GM12878 (cell line): ENCODE measurements at regions not wholly inside any gene's neighbourhood (a gene's known extent, or its start where the extent isn't known, plus 50 kb on each side); places are given as distances from the start of the nearest gene placed in this dataset.

Experiments used
- ATAC-seq: fragments of 200-7000 bp; cut with Tn5 transposase; 3 replicates; pipeline ENCODE4 v1.9.1; 2020; ENCODE audit warnings: mild to moderate bottlenecking, moderate library complexity
- BruUV-seq: library from RNA; stranded (reverse); fragments of 400-500 nt; replicated peaks from 2 replicates; lab custom pipeline; 2021; lab: Mats Ljungman, UMichigan
- CTCF ChIA-PET: fragments of 300-600 bp; sonication (Branson Sonifier 250); formaldehyde crosslinking; extraction: SDS; loops from one replicate; lab custom pipeline; 2021; ENCODE audit warnings: inconsistent platforms; lab: Yijun Ruan, JAX
- POLR2A ChIA-PET: fragments of 350-600 bp; formaldehyde crosslinking; extraction: SDS; loops from one replicate; lab custom pipeline; 2021; ENCODE audit warnings: inconsistent platforms; lab: Charles Lee
- RAD21 ChIA-PET: fragments of 300-600 bp; sonication (Branson Sonifier 250); formaldehyde crosslinking; loops from one replicate; lab custom pipeline; 2023; ENCODE audit warnings: antibody characterized with exemption; ENCODE audit not compliant: unreplicated experiment; lab: Charles Lee
- SMC1A ChIA-PET: fragments of 300-600 bp; sonication (Branson Sonifier 250); formaldehyde crosslinking; loops from one replicate; lab custom pipeline; 2023; ENCODE audit not compliant: unreplicated experiment, uncharacterized antibody; lab: Charles Lee
- DNase-seq: peaks from one replicate; pipeline ENCODE4 v3.0.0-alpha.2; 2011; ENCODE audit warnings: low read depth, low spot score
- FAIRE-seq: peaks from 3 replicates; lab custom pipeline; 2011; peaks lifted over from hg19 to GRCh38; lab: Jason Lieb, UNC
- H2AFZ ChIP-seq: 2 replicates; pipeline ENCODE4 v1.6.0; 2011; ENCODE audit warnings: low read depth, low read length, control low read depth; ENCODE audit not compliant: control insufficient read depth
- H3K27ac ChIP-seq: 2 replicates; pipeline ENCODE4 v1.5.1; 2011; ENCODE audit warnings: control low read depth; ENCODE audit not compliant: control insufficient read depth, insufficient read depth
- H3K27me3 ChIP-seq, 2 experiments: replicated peaks in 1 of 2; 2 replicates each; pipeline versions ENCODE4 v1.6.0 to v1.6.1; 2011; ENCODE audit warnings: low read length in 1 of 2; ENCODE audit not compliant: control insufficient read depth in 2 of 2, insufficient read depth in 2 of 2
- H3K36me3 ChIP-seq, 2 experiments: 2 replicates each; pipeline ENCODE4 v1.5.1; 2011; ENCODE audit warnings: low read length in 1 of 2; ENCODE audit not compliant: control insufficient read depth in 2 of 2, insufficient read depth in 2 of 2
- H3K4me1 ChIP-seq: 2 replicates; pipeline ENCODE4 v1.6.1; 2011; ENCODE audit warnings: mild to moderate bottlenecking, low read length, moderate library complexity, mixed read lengths; ENCODE audit not compliant: control insufficient read depth, insufficient read depth
- H3K4me2 ChIP-seq: 2 replicates; pipeline ENCODE4 v1.6.0; 2011; ENCODE audit warnings: control low read depth; ENCODE audit not compliant: control insufficient read depth, insufficient read depth
- H3K4me3 ChIP-seq: fragments of 200-600 bp; sonication (generic); 2 replicates; pipeline ENCODE4 v1.5.1; 2016
- H3K79me2 ChIP-seq: 2 replicates; pipeline ENCODE4 v1.6.0; 2011; ENCODE audit warnings: low read length; ENCODE audit not compliant: control insufficient read depth, insufficient read depth
- H3K9ac ChIP-seq: 2 replicates; pipeline ENCODE4 v1.8.0; 2011; ENCODE audit warnings: low read length, control low read depth, mixed read lengths; ENCODE audit not compliant: control insufficient read depth, insufficient read depth
- H3K9me3 ChIP-seq: replicated peaks from 3 replicates; pipeline ENCODE4 v1.5.1; 2011; ENCODE audit warnings: mild to moderate bottlenecking, low read length; ENCODE audit not compliant: control insufficient read depth, insufficient read depth
- H4K20me1 ChIP-seq: 2 replicates; pipeline ENCODE4 v1.6.0; 2011; ENCODE audit not compliant: control insufficient read depth, insufficient read depth
- BCLAF1 ChIP-seq: fragments of 450-650 bp; IDR thresholded peaks from 2 replicates; pipeline ENCODE4 v1.6.1; 2017; ENCODE audit warnings: antibody characterized with exemption, mild to moderate bottlenecking, moderate library complexity
- CBX3 ChIP-seq: fragments of 200-600 bp; sonication (generic); IDR thresholded peaks from 2 replicates; pipeline ENCODE4 v1.6.1; 2016; ENCODE audit warnings: low read depth, borderline replicate concordance
- CHD2 ChIP-seq: IDR thresholded peaks from 2 replicates; pipeline ENCODE4 v1.6.1; 2011; ENCODE audit warnings: low read depth, low read length, improper control_type of control experiment, borderline replicate concordance
- ESRRA ChIP-seq: IDR thresholded peaks from 2 replicates; pipeline ENCODE4 v1.6.1; 2012; ENCODE audit warnings: mild to moderate bottlenecking, low read length, improper control_type of control experiment
- HSF1 ChIP-seq: fragments of 150-350 bp; IDR thresholded peaks from 2 replicates; pipeline ENCODE4 v1.6.1; 2014; ENCODE audit warnings: mild to moderate bottlenecking, low read depth, low read length
- NFIC ChIP-seq: IDR thresholded peaks from 2 replicates; pipeline ENCODE4 v1.6.1; 2012; ENCODE audit warnings: low read depth, mild to moderate bottlenecking, inconsistent platforms, low read length, moderate library complexity
- RB1 ChIP-seq: fragments of 450-650 bp; formaldehyde crosslinking; IDR thresholded peaks from 2 replicates; pipeline ENCODE4 v1.6.1; 2017; ENCODE audit warnings: mild to moderate bottlenecking, borderline replicate concordance
- SIX5 ChIP-seq: IDR thresholded peaks from 2 replicates; pipeline ENCODE4 v1.6.1; 2011; ENCODE audit warnings: mild to moderate bottlenecking, low read depth, low read length, moderate library complexity; ENCODE audit not compliant: severe bottlenecking
- SMAD5 ChIP-seq: IDR thresholded peaks from 2 replicates; pipeline ENCODE4 v1.6.1; 2016; ENCODE audit warnings: antibody characterized with exemption, low read depth
- SMARCA5 ChIP-seq: fragments of 450-650 bp; IDR thresholded peaks from 2 replicates; pipeline ENCODE4 v1.6.1; 2017; ENCODE audit warnings: mild to moderate bottlenecking
- SP1 ChIP-seq: IDR thresholded peaks from one replicate; pipeline ENCODE4 v1.6.1; 2011; ENCODE audit warnings: low read depth, low read length
- YBX1 ChIP-seq: fragments of 450-650 bp; IDR thresholded peaks from 2 replicates; pipeline ENCODE4 v1.6.1; 2016; ENCODE audit warnings: antibody characterized with exemption
- ZBTB11 ChIP-seq: fragments of 450-650 bp; formaldehyde crosslinking; IDR thresholded peaks from 2 replicates; pipeline ENCODE4 v1.5.0; 2022; ENCODE audit warnings: mild to moderate bottlenecking, missing genetic modification characterization
- ZNF274 ChIP-seq: IDR thresholded peaks from one replicate; pipeline ENCODE4 v1.8.0; 2011; ENCODE audit not compliant: insufficient read length, insufficient read depth
- ZNF384 ChIP-seq: IDR thresholded peaks from 2 replicates; pipeline ENCODE4 v1.6.1; 2012; ENCODE audit warnings: low read depth, mild to moderate bottlenecking, low read length, improper control_type of control experiment, borderline replicate concordance
- WGBS: methylation state at CpG from one replicate; pipeline ENCODE4 v1.1.6; 2016; ENCODE audit warnings: low lambda C conversion rate; ENCODE audit not compliant: insufficient replicate concordance, insufficient coverage; ENCODE audit errors: missing lambda C conversion rate; 5-methylcytosine and 5-hydroxymethylcytosine counted together
- in situ Hi-C: fragments of 300-500 bp; cut with MboI; formaldehyde crosslinking; loops from 9 replicates; pipeline ENCODE4 v1.14.3; 2018; ENCODE audit warnings: mixed read lengths
- intact Hi-C: fragments of 100-400 bp; cut with micrococcal nuclease; formaldehyde crosslinking; loops from one replicate; pipeline ENCODE4 v1.14.2; 2022; ENCODE audit not compliant: unreplicated experiment

GRCh38 chr17:79159471-79159870 is 84.8 kb downstream of the ENGASE start:
- 9% methylated on average over 6 of the region's 6 CpGs for WGBS
- ChIA-PET POLR2A (no interaction called here), CTCF (no interaction called here), SMC1A (no interaction called here), RAD21 (no interaction called here)
- in situ Hi-C loops (no loop called here), intact Hi-C loops (no loop called here)
- H3K4me3 ChIP-seq = no peak overlapping the region
- DNase-seq = no peak
- no peak overlapping the region for H3K27ac ChIP-seq
- H4K20me1 ChIP-seq = no peaks in the 10 kb centered on the region
- no peaks in the 10 kb centered on the region for H3K36me3 ChIP-seq
- no peaks in the 10 kb centered on the region; a peak in 1 of 4 replicates for H3K27me3 ChIP-seq
- no peak overlapping the region for H3K4me2 ChIP-seq
- no peak overlapping the region for H2AFZ ChIP-seq
- H3K9me3 ChIP-seq = no peaks in the 10 kb centered on the region
- H3K4me1 ChIP-seq = no peaks in the 10 kb centered on the region
- no peak overlapping the region for H3K9ac ChIP-seq
- H3K79me2 ChIP-seq = no peaks in the 10 kb centered on the region
- no peak for ATAC-seq
- no TSS peak for BruUV-seq
- FAIRE-seq = no peak
- TF ChIP-seq YBX1 = no peak
- no peak for TF ChIP-seq BCLAF1
- no peak for TF ChIP-seq ZNF274
- TF ChIP-seq ZBTB11 (CRISPR knock-in tag) = no peak
- no peak for TF ChIP-seq ESRRA
- TF ChIP-seq HSF1 = no peak
- no peak for TF ChIP-seq SMARCA5
- TF ChIP-seq SIX5 = no peak
- no peak for TF ChIP-seq SMAD5
- no peak for TF ChIP-seq NFIC
- no peak for TF ChIP-seq CBX3
- no peak for TF ChIP-seq SP1
- no peak for TF ChIP-seq ZNF384
- TF ChIP-seq RB1 = no peak
- TF ChIP-seq CHD2 = no peak
